Bronchial epithelial cell (primary cell): ENCODE measurements at regions not wholly inside any gene's neighbourhood (a gene's known extent, or its start where the extent isn't known, plus 50 kb on each side); places are given as distances from the start of the nearest gene placed in this dataset.
A peak's percentile ranks its signal among the peaks of the same experiment; 100 is the strongest.

Experiments used
- DNase-seq: peaks from one replicate; pipeline ENCODE4 v3.0.0-alpha.2; 2010; ENCODE audit warnings: low read depth
- FAIRE-seq: peaks from 2 replicates; lab custom pipeline; 2011; peaks lifted over from hg19 to GRCh38; lab: Jason Lieb, UNC
- H3K27me3 ChIP-seq: 2 replicates; pipeline ENCODE4 v1.5.1; 2011; ENCODE audit warnings: low read length; ENCODE audit not compliant: control insufficient read depth, insufficient read depth
- H3K36me3 ChIP-seq: 2 replicates; pipeline ENCODE4 v1.5.1; 2011; ENCODE audit warnings: low read length; ENCODE audit not compliant: control insufficient read depth, insufficient read depth
- H3K4me3 ChIP-seq: 2 replicates; pipeline ENCODE4 v1.5.1; 2011; ENCODE audit warnings: mild to moderate bottlenecking, low read depth, low read length, control low read depth
- CTCF ChIP-seq: IDR thresholded peaks from 2 replicates; pipeline ENCODE4 v1.5.1; 2011; ENCODE audit warnings: mild to moderate bottlenecking, moderate library complexity, low read length, control low read depth, inconsistent platforms; ENCODE audit not compliant: insufficient read depth, severe bottlenecking

- TF ChIP-seq CTCF, result no peak
- Histone ChIP-seq H3K4me3 (no peak overlapping the region), H3K27me3 (no peaks in the 10 kb centered on the region), H3K36me3 (no peaks in the 10 kb centered on the region)
- DNase-seq, result peak; percentile 26
- FAIRE-seq, result no peak
Observed at GRCh38 chr5:8981496-8981895, 564.4 kb downstream of the SEMA5A start.

- Histone ChIP-seq H3K4me3 (no peak overlapping the region), H3K36me3 (no peaks in the 10 kb centered on the region), H3K27me3 (no peaks in the 10 kb centered on the region)
- TF ChIP-seq CTCF, result no peak
- DNase-seq (no peak), FAIRE-seq (no peak)
Observed at GRCh38 chr5:8984386-8984785, 561.5 kb downstream of the SEMA5A start.
